GM23248 (cell line): ENCODE measurements at regions not wholly inside any gene's neighbourhood (a gene's known extent, or its start where the extent isn't known, plus 50 kb on each side); places are given as distances from the start of the nearest gene placed in this dataset.

Source experiments
- EZH2 ChIP-seq: fragments of 200-600 bp; sonication (generic); IDR thresholded peaks from 2 replicates; pipeline ENCODE4 v1.6.1; 2018; ENCODE audit warnings: antibody characterized with exemption, mild to moderate bottlenecking; ENCODE audit not compliant: insufficient read depth, poor library complexity, severe bottlenecking
- EZH2phosphoT487 ChIP-seq: fragments of 200-600 bp; sonication (generic); IDR thresholded peaks from 2 replicates; pipeline ENCODE4 v1.6.1; 2018; ENCODE audit warnings: antibody characterized with exemption, moderate library complexity, mild to moderate bottlenecking, low read depth; ENCODE audit not compliant: insufficient read depth

- TF ChIP-seq EZH2phosphoT487 (no peak), EZH2 (no peak)
Measured at GRCh38 chr2:888211-888801, 62.3 kb upstream of the SNTG2 start.
